ENCODE measurements at regions not wholly inside any gene's neighbourhood (a gene's known extent, or its start where the extent isn't known, plus 50 kb on each side); places are given as distances from the start of the nearest gene placed in this dataset.

DNA sequence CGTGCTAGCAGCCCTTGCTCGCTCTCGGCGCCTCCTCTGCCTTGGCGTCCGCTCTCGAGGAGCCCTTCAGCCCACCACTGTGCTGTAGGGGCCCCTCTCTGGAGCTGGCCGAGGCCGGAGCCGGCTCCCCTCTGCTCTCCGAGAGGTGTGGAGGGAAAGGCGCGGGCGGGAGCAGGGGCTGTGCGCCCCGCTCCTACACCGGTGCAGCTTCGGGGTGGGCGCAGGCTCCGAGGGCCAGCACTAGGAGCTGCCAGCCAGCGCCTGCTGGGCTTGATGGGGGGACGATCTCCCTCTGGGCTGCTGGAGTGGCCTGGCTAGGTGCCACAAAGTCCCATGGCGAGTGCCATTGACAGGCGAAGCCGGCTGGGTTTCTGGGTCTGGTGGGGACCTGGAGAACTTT, 365.5 kb downstream of the SLITRK1 start:
- H3K4me3 ChIP-seq (replicated peaks; ENCODE audit: low read depth, low read length) = no peak overlapping the region
- no peak for TF ChIP-seq CTCF (IDR thresholded peaks at IDR 0.05; ENCODE audit: low read depth, low read length, missing control alignments)
- DNase-seq (ENCODE audit: extremely low read depth, low read depth) = no peak

DNA sequence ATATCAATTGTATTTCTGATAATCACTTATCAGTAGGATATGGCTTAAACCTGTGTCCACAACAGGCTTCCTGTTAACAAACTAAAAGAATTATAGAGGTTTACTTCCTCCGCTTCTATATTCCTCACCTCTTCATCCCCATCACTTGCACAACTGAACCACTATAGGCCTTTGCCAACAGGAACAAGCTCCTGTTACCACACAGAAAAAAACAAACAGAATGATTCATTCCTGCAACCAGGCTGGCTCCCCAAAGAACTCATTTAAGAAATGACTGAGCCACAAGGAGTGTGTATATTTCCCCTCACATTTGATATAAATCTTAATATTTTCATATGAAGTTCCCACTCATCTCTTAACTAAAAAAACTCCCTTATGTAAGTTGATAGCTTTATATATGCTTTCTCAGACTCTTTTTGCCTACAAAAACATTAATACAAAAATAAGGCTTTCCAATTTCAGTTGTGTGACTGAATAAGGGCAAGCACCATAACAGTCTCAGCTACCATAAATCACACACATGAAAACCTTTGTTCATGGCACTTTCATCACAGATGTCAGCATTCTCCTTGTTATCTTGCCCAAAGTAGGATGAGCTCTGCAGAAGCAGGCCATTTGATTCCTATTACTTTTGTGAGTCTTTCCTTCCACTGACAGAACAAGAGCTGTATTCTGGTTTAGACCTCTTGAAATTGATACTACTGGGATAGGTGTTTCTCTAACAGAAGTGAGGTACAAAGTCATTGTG, 366.8 kb downstream of the SLITRK1 start:
- no peak for DNase-seq (ENCODE audit: extremely low read depth, low read depth)
- no peak overlapping the region for H3K4me3 ChIP-seq (replicated peaks; ENCODE audit: low read depth, low read length)
- TF ChIP-seq CTCF (IDR thresholded peaks at IDR 0.05; ENCODE audit: low read depth, low read length, missing control alignments) = no peak

DNA sequence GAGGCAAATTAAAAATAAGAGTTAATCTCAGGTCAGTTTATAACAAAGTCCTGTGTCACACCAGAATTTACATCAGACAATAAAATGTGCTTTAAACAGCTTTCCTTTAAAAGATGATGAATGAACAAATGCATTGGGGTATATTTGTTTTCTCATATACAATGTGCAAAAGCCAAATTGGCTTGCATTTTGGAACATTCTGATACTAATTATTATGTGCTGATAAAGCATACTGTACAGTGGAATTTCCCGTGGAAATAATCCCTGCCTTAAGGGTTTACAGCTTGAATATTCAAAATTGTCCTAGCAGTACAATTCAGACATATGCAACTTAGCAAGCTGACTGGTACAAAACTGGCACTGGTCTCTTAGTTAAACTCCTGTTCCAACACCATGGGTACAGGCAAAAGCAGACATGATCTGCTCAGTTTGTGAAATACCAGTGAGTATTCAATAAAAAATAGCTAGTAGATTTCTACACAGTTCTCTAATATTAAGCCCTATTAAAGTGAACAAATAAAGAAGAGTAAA, 373.4 kb downstream of the SLITRK1 start:
- no peak for TF ChIP-seq CTCF (IDR thresholded peaks at IDR 0.05; ENCODE audit: low read depth, low read length, missing control alignments)
- no peak for DNase-seq (ENCODE audit: extremely low read depth, low read depth)
- no peak overlapping the region for H3K4me3 ChIP-seq (replicated peaks; ENCODE audit: low read depth, low read length)

DNA sequence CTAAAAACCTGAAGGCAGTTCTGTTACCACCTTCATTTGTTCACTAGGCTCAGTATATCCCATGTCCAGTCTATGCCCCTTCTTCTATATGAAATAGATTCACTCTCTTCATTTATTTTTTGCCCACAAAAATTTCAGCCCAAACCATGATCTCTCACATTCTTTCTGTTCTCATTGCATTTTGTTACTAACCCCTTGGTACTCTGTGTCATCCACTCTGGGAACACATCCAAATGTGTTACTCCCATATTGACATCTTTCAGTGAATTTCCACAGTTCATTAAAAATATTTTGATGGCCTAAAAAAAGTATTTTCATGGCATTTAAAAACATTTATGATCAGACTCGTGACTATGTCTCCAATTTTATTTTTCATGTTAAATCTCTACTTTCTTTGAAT, 378.9 kb downstream of the SLITRK1 start:
- no peak for DNase-seq (ENCODE audit: extremely low read depth, low read depth)
- TF ChIP-seq CTCF (IDR thresholded peaks at IDR 0.05; ENCODE audit: low read depth, low read length, missing control alignments) = no peak
- H3K4me3 ChIP-seq (replicated peaks; ENCODE audit: low read depth, low read length) = no peak overlapping the region

DNA sequence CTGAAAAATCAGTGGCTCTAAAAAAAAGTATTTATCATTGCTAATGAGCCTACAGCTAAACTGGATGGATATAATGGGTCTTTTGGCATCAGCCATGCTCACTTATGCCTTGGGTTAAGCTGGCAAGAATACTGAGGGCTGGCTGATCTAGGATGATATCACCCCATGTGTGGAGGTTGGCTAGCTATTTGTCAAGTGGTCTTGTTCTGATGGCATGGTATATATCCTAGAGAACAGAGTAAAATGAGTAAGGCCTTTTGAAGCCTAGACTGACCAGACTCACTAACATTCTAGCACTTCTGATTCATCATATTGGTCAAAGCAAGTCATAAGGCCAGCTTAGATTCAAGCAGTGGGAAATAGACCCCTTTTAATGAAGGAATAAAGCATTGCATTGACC, 383.0 kb downstream of the SLITRK1 start:
- H3K4me3 ChIP-seq (replicated peaks; ENCODE audit: low read depth, low read length) = no peak overlapping the region
- TF ChIP-seq CTCF (IDR thresholded peaks at IDR 0.05; ENCODE audit: low read depth, low read length, missing control alignments) = no peak
- DNase-seq (ENCODE audit: extremely low read depth, low read depth) = no peak

GRCh38 chr13:83498481-83499190, 383.6 kb downstream of the SLITRK1 start:
- no peak overlapping the region for H3K4me3 ChIP-seq (replicated peaks; ENCODE audit: low read depth, low read length)
- DNase-seq (ENCODE audit: extremely low read depth, low read depth) = no peak
- TF ChIP-seq CTCF (IDR thresholded peaks at IDR 0.05; ENCODE audit: low read depth, low read length, missing control alignments) = no peak
